Suprapubic skin (tissue), 4 donors: ENCODE measurements at regions not wholly inside any gene's neighbourhood (a gene's known extent, or its start where the extent isn't known, plus 50 kb on each side); places are given as distances from the start of the nearest gene placed in this dataset.

Experiments used
- DNase-seq, 2 donors: peaks; one replicate each; pipeline ENCODE4 v3.0.0-alpha.2; 2019; ENCODE audit warnings: low spot score in 2 of 2
- H3K27ac ChIP-seq: fragments of 200-600 bp; sonication (generic); one replicate; pipeline ENCODE4 v1.5.1; 2019
- H3K27me3 ChIP-seq: fragments of 200-600 bp; sonication (generic); one replicate; pipeline ENCODE4 v1.5.1; 2019
- H3K36me3 ChIP-seq: fragments of 200-600 bp; sonication (generic); one replicate; pipeline ENCODE4 v1.5.1; 2019
- H3K4me1 ChIP-seq: fragments of 200-600 bp; sonication (generic); one replicate; pipeline ENCODE4 v1.5.1; 2019
- H3K4me3 ChIP-seq: fragments of 200-600 bp; sonication (generic); one replicate; pipeline ENCODE4 v1.5.1; 2019; ENCODE audit warnings: mild to moderate bottlenecking
- H3K9me3 ChIP-seq: fragments of 200-600 bp; sonication (generic); one replicate; pipeline ENCODE4 v1.5.1; 2019
- EP300 ChIP-seq: sonication (generic); formaldehyde crosslinking; IDR thresholded peaks from one replicate; pipeline ENCODE4 v1.6.1; 2017; ENCODE audit warnings: antibody characterized with exemption
- POLR2A ChIP-seq, 2 donors: fragments of 450-650 bp; IDR thresholded peaks; one replicate each; pipeline ENCODE4 v1.6.1; 2017; ENCODE audit warnings: antibody characterized with exemption in 2 of 2, mild to moderate bottlenecking in 2 of 2, moderate library complexity in 2 of 2
- POLR2AphosphoS5 ChIP-seq, 3 donors: sonication (generic); formaldehyde crosslinking; IDR thresholded peaks; one replicate each; pipeline ENCODE4 v1.6.1; 2017; ENCODE audit warnings: antibody characterized with exemption in 3 of 3
- WGBS: methylation state at CpG from one replicate; pipeline ENCODE4 v1.1.5; 2018; 5-methylcytosine and 5-hydroxymethylcytosine counted together
- TF ChIP-seq, protein P1 (sequence below), 2 donors: fragments of 200-600 bp in 1 of 2; fragments of 450-650 bp in 1 of 2; sonication (generic) in 1 of 2; IDR thresholded peaks; one replicate each; pipeline ENCODE4 v1.5.1; 2016 to 2019; ENCODE audit warnings: antibody characterized with exemption in 2 of 2, mild to moderate bottlenecking in 1 of 2, moderate library complexity in 1 of 2

DNA sequence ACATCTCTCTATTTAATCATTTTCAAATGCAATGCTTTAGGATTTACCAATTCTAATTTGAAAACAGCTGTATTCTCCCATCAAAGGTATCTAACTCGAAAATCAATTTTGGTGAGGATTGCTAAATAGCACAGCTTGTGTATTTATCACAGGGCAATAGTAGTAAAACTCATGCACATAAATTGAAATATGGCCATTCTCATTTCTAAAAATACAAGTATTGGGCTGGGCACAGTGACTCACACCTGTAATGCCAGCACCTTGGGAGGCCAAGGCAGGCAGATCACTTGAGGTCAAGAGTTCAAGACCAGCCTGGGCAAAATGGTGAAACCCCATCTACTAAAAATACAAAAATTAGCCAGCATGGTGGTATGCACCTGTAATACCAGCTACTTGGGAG is 164.8 kb upstream of the RASA1 start:
- Histone ChIP-seq H3K4me3 (no peak overlapping the region), H3K27ac (no peak overlapping the region), H3K36me3 (no peaks in the 10 kb centered on the region), H3K4me1 (no peaks in the 10 kb centered on the region), H3K27me3 (no peaks in the 10 kb centered on the region), H3K9me3 (no peaks in the 10 kb centered on the region)
- WGBS: 79% methylated on average over 1 of the region's 1 CpG
- TF ChIP-seq, protein P1, sequence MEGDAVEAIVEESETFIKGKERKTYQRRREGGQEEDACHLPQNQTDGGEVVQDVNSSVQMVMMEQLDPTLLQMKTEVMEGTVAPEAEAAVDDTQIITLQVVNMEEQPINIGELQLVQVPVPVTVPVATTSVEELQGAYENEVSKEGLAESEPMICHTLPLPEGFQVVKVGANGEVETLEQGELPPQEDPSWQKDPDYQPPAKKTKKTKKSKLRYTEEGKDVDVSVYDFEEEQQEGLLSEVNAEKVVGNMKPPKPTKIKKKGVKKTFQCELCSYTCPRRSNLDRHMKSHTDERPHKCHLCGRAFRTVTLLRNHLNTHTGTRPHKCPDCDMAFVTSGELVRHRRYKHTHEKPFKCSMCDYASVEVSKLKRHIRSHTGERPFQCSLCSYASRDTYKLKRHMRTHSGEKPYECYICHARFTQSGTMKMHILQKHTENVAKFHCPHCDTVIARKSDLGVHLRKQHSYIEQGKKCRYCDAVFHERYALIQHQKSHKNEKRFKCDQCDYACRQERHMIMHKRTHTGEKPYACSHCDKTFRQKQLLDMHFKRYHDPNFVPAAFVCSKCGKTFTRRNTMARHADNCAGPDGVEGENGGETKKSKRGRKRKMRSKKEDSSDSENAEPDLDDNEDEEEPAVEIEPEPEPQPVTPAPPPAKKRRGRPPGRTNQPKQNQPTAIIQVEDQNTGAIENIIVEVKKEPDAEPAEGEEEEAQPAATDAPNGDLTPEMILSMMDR (IDR thresholded peaks at IDR 0.05): no peak
- TF ChIP-seq EP300 (no peak), POLR2AphosphoS5 (IDR thresholded peaks at IDR 0.05) (no peak), POLR2A (IDR thresholded peaks at IDR 0.05) (no peak)
- DNase-seq: no peak

DNA sequence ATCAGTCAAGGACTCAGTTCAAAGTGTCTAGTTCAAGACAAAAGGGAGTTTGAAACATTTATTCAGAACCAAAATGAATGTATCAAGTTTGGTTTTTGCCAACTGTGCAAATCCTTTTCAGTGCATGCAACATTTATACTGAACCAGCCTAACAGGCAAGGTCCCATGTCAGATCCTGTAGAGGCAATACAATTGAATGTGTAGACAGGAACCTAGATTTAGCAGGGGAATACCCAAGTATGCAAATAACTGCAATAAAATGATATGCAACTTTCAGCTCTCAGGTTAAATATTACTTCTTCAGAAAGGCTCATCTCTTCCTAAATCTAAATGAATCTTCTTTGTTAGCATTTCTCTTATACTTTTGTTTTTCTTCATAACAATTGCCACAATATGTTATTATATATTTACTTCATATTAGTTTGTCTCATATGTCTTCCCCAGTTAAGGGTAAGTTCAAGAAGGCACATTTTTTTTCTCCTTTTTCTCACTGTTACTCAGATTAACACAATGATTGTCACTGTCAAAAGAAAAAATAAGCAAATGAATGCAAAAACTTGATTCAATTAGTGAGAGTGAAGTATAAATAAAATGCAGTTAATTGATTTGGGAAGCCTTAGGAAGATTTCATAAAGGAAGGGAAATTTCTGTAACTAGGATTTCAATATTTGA is 163.9 kb upstream of the RASA1 start:
- Histone ChIP-seq H3K4me1 (no peaks in the 10 kb centered on the region), H3K27ac (no peak overlapping the region), H3K9me3 (no peaks in the 10 kb centered on the region), H3K27me3 (no peaks in the 10 kb centered on the region), H3K36me3 (no peaks in the 10 kb centered on the region), H3K4me3 (no peak overlapping the region)
- TF ChIP-seq POLR2AphosphoS5 (IDR thresholded peaks at IDR 0.05) (no peak), EP300 (no peak)
- DNase-seq: no peak

DNA sequence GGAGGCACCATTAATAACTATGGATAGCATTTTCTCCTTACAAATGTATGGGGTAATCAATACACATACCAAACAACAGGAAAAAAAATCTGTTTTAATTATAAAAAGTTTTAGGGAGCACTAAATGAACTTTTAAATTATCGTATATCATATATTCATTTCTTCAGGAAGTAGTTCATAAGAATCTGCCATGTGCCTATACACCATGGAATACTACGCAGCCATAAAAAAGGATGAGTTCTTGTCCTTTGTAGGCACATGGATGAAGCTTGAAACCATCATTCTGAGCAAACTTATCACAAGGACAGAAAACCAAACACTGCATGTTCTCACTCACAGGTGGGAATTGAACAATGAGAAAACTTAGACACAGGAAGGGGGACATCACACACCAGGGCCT is 162.1 kb upstream of the RASA1 start:
- no peak for TF ChIP-seq POLR2AphosphoS5 (IDR thresholded peaks at IDR 0.05)
- TF ChIP-seq, protein P1 (IDR thresholded peaks at IDR 0.05): no peak
- TF ChIP-seq POLR2A (IDR thresholded peaks at IDR 0.05): no peak
- TF ChIP-seq EP300: no peak
- Histone ChIP-seq H3K9me3 (no peaks in the 10 kb centered on the region), H3K4me1 (no peaks in the 10 kb centered on the region), H3K4me3 (no peak overlapping the region), H3K36me3 (no peaks in the 10 kb centered on the region), H3K27me3 (no peaks in the 10 kb centered on the region), H3K27ac (no peak overlapping the region)
- DNase-seq: no peak
- WGBS: 48% methylated on average over 2 of the region's 2 CpGs

DNA sequence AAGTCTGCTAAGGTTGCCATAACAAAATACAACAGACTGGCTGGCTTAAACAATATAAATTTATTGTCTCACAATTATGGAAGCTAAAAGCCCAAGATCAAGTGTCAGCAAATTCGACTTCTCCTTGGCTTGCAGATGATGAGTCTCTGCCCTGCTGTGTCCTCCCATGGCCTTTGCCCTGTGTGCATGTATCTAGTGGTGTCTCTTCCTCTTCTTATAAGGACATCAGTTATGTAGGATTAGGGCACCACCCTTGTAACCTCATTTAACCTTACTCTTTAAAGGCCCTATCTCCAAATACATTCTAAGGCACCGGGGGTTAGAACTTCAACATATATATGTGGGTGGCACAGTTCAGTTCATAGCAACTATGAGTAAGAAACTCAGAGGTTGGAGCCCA is 157.9 kb upstream of the RASA1 start:
- Histone ChIP-seq H3K4me3 (no peak overlapping the region), H3K9me3 (no peaks in the 10 kb centered on the region), H3K4me1 (no peaks in the 10 kb centered on the region), H3K27ac (no peak overlapping the region), H3K27me3 (no peaks in the 10 kb centered on the region), H3K36me3 (no peaks in the 10 kb centered on the region)
- DNase-seq: no peak
- TF ChIP-seq, protein P1 (IDR thresholded peaks at IDR 0.05): no peak
- TF ChIP-seq POLR2A (IDR thresholded peaks at IDR 0.05) (no peak), EP300 (no peak), POLR2AphosphoS5 (IDR thresholded peaks at IDR 0.05) (no peak)
- WGBS: 83% methylated on average over 2 of the region's 2 CpGs

DNA sequence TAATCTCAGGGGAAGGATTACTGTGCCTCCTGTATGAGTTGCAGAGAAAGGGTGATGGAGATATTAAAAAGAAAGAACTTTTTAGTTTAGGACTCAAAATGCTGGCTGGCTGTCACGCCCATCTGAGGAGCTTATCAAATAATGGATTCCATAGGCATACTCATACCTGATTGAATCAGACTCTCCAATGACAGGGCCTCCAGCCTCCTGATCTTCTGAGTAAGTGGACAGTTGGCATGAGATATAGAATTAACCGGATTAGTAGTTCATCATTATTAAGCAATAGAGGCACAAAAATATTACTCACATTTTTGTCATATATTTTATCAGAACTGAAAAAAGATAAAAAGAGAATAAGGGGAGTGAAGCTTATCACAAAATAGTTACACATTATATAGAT is 157.0 kb upstream of the RASA1 start:
- WGBS: 83% methylated on average over 2 of the region's 2 CpGs
- Histone ChIP-seq H3K27me3 (no peaks in the 10 kb centered on the region), H3K4me1 (no peaks in the 10 kb centered on the region), H3K27ac (no peak overlapping the region), H3K36me3 (no peaks in the 10 kb centered on the region), H3K4me3 (no peak overlapping the region), H3K9me3 (no peaks in the 10 kb centered on the region)
- DNase-seq: no peak
- TF ChIP-seq EP300: no peak

DNA sequence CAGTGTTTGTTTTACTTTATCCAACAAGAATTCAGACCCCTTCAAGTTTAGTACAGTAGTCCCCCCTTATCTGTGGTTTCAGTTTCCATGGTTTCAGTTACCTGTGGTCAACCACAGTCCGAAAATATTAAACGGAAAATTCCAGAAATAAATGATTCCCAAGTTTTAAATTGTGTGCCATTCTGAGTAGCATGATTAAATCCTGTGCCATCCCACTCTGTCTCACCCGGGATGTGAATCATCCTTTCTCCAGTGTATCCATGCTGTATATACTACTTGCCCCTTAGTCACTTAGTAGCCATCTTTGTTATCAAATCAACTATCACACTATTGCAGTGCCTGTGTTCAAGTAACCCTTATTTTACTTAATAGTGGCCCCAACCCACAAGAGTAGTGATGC is 153.8 kb upstream of the RASA1 start:
- Histone ChIP-seq H3K36me3 (no peaks in the 10 kb centered on the region), H3K27me3 (no peaks in the 10 kb centered on the region), H3K4me1 (no peaks in the 10 kb centered on the region), H3K27ac (no peak overlapping the region), H3K9me3 (no peaks in the 10 kb centered on the region), H3K4me3 (no peak overlapping the region)
- 71% methylated on average over 3 of the region's 3 CpGs for WGBS
- TF ChIP-seq POLR2A (IDR thresholded peaks at IDR 0.05) (no peak), POLR2AphosphoS5 (IDR thresholded peaks at IDR 0.05) (no peak), EP300 (no peak)
- TF ChIP-seq, protein P1 (IDR thresholded peaks at IDR 0.05): no peak
- no peak for DNase-seq
